HG03175 (cell line): ENCODE measurements at regions not wholly inside any gene's neighbourhood (a gene's known extent, or its start where the extent isn't known, plus 50 kb on each side); places are given as distances from the start of the nearest gene placed in this dataset.
"Not testable (repeated sequence)": the region's sequence is repeated elsewhere in the genome, so short reads cannot be mapped to it uniquely, and the experiment has no call there.

ENCODE experiments used
- ATAC-seq: cut with Tn5 transposase; IDR thresholded peaks from one replicate; pipeline ENCODE4 v1.9.1; 2021; ENCODE audit warnings: mild to moderate bottlenecking, moderate library complexity; ENCODE audit not compliant: unreplicated experiment

GRCh38 chr10:61818251-61818650 is 83.2 kb upstream of the ARID5B start:
- ATAC-seq, result not testable (repeated sequence)

DNA sequence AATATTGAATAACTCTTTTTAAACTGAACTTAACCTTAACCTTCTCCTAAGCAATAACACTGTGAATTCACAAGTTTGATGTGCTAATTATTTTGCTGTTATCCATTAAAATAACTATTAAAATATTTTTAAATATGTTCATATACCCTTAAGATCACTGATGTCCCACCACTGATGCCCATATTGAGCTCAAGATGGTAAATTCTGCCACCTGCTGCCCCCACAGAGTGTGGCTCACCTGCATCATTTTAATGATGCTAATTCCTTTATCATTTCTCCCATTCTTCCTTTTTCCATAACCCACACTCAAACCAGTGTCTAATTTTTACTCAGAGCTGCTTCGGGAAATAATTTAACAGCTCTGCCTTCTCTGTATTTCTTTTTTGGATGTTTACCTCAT is 82.3 kb upstream of the ARID5B start:
- ATAC-seq, result no peak

DNA sequence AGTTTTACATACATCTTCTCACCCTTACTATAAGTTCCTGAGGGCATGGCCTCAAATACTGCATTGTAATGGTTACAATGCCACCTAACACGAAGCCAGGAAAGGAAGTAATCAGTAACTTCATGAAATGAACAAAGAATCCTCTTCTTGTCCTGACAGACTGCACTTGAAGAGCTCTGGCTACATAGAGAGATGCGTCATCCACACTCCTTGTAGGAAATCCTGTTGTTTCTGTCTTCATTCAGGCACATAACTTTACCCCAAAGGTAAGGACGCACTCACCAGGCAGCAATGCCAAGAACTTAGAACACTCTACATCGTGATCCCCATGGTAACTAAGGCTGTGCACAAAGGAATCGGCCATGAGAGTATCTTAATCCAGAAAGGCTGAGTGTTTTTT is 80.3 kb upstream of the ARID5B start:
- ATAC-seq, result no peak

- ATAC-seq, result no peak
These were observed 79.8 kb upstream of the ARID5B start for GRCh38 chr10:61821693-61822092.

- ATAC-seq, result no peak
These were observed 79.4 kb upstream of the ARID5B start for GRCh38 chr10:61822096-61822495.

GRCh38 chr10:61822781-61823230 is 78.7 kb upstream of the ARID5B start:
- no peak for ATAC-seq

GRCh38 chr10:61825001-61825400 is 76.5 kb upstream of the ARID5B start:
- no peak for ATAC-seq

DNA sequence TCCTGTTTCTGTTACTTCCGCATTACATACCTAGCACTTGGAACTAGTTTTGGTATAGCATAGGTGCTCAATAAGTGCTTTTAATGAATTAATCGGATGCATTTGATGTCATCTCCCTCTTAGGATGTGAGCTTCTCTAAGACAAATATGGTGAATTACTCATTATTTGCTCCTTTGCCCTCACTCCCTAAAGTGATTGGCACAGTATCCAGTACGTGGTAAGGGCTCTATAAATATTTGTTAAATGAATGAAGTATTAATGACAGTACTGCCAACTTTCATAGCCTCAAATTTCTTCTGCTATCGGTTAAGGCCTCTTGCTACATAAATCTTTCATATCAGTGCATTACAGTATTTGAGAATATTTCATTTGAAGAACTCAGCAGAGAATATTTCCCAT is 75.9 kb upstream of the ARID5B start:
- no peak for ATAC-seq

DNA sequence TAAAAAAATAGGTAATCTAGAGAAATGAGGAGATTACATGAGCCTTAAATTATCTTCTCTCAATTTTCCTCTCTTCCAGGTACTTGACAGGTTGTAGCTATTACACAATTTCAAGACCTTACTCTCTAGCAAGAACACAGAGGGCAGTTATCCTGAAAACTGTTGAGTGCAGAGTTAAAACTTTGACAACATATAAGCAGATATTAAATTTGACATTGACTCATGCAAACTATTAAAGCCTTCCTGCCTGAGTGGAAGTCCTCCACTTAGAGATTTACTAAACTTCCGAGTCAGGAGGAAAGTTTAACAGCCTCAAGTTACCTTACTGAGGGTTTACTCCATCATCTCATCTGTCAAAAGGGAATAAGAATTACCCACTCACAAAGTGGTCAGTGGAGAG is 73.5 kb upstream of the ARID5B start:
- no peak for ATAC-seq

DNA sequence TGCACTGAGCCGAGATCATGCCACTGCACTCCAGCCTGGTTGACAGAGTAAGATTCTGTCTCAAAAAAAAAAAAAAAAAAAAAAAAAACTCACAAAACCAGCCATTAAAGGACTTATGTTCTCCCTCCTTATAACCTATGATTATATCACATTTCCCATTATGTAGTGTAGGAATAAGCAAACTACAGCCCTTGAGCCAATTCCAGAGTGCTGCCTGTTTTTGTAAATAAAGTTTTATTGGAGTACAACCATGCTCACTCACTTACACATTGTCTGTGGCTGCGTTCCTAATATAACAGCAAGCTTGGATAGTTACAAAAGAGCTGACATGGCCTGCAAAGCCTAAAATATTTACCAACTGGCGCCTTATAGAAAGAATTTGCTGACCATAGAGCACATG is 72.7 kb upstream of the ARID5B start:
- no peak for ATAC-seq

GRCh38 chr10:61830072-61830845 is 71.2 kb upstream of the ARID5B start:
- ATAC-seq, result no peak

GRCh38 chr10:61830846-61831273 is 70.6 kb upstream of the ARID5B start:
- no peak for ATAC-seq

DNA sequence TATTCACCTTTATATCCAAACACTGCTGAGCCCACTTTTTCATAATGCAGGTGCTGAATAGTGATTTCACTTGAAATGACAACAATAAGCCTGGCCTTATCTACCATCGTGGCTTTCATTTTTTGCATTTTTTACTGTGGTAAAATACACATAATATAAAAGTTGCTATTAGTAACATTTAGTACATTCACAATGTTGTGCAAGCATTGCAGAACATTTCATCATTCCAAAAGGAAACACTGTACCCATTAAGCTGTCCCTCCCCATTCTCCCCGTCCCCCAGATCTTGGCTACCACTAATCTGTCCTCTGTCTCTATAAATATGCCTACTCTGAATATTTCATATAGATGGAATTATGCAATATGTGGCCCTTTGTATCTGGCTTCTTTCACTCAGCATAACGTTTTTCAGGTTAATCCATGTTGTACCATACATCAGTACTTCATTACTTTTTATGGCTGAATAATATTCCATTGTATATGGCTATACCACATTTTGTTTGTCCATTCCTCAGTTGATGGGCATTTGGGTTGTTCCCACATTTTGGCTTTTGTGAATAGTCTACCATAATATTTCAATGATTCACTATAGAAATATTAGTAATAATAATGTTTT is 68.5 kb upstream of the ARID5B start:
- no peak for ATAC-seq

DNA sequence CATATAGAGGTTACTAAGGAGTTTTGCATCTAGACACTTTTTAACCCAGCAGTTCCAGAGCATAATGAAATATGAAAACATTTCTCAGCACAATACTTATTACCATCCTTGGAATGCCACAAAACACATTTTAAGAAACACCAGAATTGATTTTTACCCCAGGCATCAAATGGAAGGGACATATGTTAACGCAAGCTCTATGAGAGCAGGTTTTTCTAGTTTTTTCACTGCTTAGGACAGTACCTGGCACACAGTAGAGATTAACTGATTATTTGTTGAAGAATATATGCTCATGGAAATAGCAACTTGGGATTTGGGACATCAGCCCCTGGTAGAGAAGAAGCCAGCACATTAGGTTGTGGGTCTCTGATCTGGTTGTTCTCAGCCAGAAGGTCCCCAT is 67.0 kb upstream of the ARID5B start:
- ATAC-seq, result peak; percentile 19

- peak; percentile 56 for ATAC-seq
These were observed 66.2 kb upstream of the ARID5B start for GRCh38 chr10:61835069-61835945.

GRCh38 chr10:61835946-61836887 is 65.3 kb upstream of the ARID5B start:
- no peak for ATAC-seq

DNA sequence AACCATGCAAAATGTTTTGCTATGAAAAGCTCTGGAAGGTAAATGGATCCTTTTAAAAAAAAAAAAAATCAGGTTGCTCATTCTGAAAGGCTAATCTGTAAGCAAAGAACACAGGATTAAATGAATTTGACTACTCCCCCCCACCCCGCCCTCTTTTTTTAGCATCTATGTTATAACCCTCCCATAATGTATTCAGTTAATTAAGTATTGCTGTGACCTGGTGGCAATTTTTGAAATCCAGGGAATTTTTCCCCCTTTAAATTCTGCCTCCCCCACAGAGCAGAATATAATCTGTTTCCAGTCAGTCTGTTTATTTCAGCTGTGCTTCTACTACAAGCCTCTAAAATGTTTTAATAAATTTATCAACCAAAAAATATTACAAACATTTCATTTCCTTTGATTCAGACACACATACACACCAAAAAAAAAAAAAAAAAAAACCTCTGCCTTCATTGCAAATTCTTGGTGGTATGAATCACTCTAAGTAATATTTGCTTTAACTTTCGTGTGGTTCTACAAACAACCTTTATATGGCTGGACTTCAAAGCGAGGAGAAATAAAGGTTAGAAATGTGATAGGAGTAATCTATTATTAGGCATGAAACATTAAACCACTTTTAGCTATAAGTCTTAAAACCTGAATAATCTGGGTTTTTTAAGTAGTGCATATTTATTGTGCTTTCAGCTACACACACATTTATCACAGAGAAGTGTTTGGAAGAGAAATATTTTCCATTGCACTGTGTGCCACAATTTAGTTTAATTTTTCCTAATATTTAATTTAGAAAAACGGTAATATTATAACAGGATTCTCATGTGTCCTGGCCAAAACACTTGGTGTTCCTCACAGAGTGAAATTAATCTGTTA is 64.4 kb upstream of the ARID5B start:
- ATAC-seq, result no peak

GRCh38 chr10:61837755-61838171 is 63.7 kb upstream of the ARID5B start:
- no peak for ATAC-seq

GRCh38 chr10:61839916-61840315 is 61.6 kb upstream of the ARID5B start:
- ATAC-seq, result no peak
